Stimulated activated CD4-positive, alpha-beta T cell treated with anti-CD3 and anti-CD28 coated beads, Interleukin-15, amount 100 ng/mL, for 24 hours (primary cell): ENCODE measurements at regions not wholly inside any gene's neighbourhood (a gene's known extent, or its start where the extent isn't known, plus 50 kb on each side); places are given as distances from the start of the nearest gene placed in this dataset.
"Not testable (repeated sequence)": the region's sequence is repeated elsewhere in the genome, so short reads cannot be mapped to it uniquely, and the experiment has no call there.

ENCODE experiments used
- DNase-seq: peaks from one replicate; pipeline ENCODE4 v3.0.0-alpha.2; 2020

GRCh38 chr12:90497923-90498545, 456.9 kb downstream of the CCER1 start:
- no peak for DNase-seq

GRCh38 chr12:90490355-90490754, 464.6 kb downstream of the CCER1 start:
- DNase-seq = no peak

DNA sequence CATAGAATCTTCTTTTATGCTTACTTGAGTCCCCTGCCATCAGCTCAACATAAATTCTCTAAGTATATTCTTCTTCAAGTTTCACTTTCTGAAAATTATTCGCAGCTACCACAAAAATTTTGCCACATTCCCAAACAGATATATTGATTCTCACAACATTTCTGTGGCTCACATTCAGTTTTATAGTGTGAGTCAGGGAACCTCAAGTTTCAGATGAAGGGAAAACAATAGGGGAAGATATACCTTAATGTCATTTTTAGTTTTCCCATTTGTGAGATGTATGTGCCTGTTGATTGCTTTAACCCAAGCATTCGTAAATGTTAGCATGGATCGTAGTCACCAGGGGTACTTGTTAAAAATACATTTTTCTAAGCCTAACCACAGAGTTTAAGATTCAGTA, 465.8 kb downstream of the CCER1 start:
- no peak for DNase-seq

GRCh38 chr12:90485560-90485959, 469.4 kb downstream of the CCER1 start:
- no peak for DNase-seq

- DNase-seq = no peak
Observed at GRCh38 chr12:90484094-90484493, 470.9 kb downstream of the CCER1 start.

- DNase-seq = no peak
Observed at GRCh38 chr12:90481748-90482147, 473.2 kb downstream of the CCER1 start.

DNA sequence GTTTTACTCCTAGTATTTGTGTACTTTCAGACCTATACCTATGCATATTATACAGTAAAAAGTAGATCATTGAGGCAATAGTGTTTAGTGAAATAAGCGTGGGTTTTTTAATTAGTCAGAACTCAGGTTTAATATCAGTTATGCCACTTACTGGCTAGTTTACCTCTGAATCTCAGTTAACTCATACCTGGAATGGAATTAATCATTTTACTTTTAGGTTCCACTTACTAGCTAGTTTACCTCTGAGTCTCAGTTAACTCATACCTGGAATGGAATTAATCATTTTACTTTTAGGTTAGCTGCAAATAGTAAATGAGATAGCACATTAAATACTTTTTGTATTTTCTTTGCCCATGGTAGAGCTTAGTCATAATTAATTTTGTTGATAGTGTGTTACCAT, 475.7 kb downstream of the CCER1 start:
- DNase-seq = no peak

DNA sequence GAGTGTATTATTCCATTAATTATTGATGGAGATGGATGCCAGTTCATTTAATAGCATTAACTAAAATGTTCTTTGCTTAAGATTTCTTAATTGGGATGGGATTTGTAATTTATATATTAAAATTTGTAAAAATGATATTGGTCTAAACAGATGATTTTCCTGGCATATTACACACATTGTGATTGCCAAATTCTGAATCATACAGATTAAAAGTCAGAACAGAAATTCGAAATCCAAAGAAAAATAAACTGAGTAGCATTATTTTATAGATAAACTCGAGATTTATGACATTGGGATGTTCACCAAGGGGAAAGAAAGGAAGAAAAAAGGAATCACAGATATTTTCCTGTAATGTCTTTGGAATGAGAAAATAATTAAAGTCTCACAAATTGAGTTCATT, 481.1 kb downstream of the CCER1 start:
- DNase-seq = no peak

DNA sequence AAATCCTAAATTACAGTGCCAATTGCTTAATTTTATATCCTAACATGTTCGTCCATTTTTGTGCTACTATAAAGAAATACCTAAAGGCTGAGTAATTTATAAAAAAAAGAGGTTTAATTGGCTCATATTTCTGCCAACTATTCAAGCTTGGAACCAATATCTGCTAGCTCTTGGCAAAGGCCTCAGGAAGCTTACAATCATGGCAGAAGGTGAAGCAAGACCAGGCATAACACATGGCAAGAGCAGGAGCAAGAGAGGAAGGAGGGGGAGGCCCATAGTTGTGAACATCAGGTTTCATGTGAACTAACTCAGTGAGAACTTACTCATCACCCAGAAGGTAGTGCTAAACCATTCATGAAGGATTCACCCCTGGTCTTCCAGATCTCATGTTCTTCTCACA, 494.3 kb downstream of the CCER1 start:
- no peak for DNase-seq

DNA sequence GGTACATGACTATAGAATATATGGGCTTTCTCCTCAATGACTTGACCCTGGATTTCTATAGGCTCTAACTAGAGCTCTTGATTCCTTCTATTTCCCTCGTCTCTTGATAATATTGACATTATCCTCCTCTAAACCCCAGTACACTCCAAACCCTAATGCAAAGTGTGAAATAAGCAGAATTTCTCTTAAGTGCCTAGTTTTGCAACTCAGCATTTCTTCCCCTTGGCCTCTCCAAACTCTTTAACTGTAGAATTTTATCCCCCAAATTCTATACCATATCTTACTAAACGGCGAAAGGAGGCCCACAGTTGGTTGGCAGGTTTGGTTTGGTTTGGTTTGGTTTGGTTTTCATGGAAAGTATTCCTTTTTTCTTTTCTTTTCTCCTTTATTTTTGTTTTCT, 498.7 kb downstream of the CCER1 start:
- no peak for DNase-seq

GRCh38 chr12:90455756-90456155, 499.2 kb downstream of the CCER1 start:
- no peak for DNase-seq

- DNase-seq = no peak
Observed at GRCh38 chr12:90449611-90450010, 505.4 kb downstream of the CCER1 start.

GRCh38 chr12:90443466-90443865, 511.5 kb downstream of the CCER1 start:
- not testable (repeated sequence) for DNase-seq

GRCh38 chr12:90441431-90441830, 513.5 kb downstream of the CCER1 start:
- no peak for DNase-seq

DNA sequence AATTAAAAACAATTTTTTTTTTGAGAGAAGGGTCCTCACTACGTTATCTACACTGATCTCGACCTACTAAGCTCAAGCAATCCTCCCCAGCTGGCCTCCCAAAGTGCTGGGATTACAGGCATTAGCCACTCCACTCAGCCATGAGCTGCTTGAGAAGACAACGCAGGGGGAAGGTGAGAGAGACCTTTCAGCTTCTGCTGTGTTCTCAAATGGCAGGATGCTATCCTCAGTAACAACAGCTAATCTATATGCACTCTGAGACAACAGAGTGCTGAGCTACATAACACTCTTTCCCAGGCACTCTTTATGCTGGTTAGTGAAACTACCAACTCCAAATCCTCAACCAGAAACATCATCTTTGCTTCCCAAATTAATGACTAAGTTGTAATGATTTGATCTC, 526.1 kb downstream of the CCER1 start:
- DNase-seq = no peak

GRCh38 chr12:90428465-90428864, 526.5 kb downstream of the CCER1 start:
- no peak for DNase-seq

DNA sequence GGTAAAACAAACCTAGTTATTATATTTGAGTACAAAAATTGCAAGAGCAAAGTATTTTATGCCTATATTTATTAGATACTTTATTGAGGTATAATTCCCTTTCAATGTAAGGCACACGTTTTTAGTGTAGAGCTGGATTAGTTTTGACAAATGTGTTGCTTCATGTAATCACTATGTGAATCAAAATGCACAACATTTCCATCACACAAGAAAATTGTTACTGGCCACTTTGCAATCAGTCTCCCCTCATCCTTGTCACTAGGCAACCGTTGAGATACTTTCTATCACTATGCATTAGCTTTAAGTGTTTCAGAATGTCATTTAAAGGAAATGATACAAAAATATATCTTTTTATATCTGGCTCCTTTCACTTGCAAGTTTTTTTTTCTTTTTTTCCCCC, 531.0 kb downstream of the CCER1 start:
- no peak for DNase-seq

- no peak for DNase-seq
Observed at GRCh38 chr12:90410962-90411361, 544.0 kb downstream of the CCER1 start.

GRCh38 chr12:90407841-90408240, 547.1 kb downstream of the CCER1 start:
- no peak for DNase-seq

- no peak for DNase-seq
Observed at GRCh38 chr12:90404071-90404470, 550.9 kb downstream of the CCER1 start.

DNA sequence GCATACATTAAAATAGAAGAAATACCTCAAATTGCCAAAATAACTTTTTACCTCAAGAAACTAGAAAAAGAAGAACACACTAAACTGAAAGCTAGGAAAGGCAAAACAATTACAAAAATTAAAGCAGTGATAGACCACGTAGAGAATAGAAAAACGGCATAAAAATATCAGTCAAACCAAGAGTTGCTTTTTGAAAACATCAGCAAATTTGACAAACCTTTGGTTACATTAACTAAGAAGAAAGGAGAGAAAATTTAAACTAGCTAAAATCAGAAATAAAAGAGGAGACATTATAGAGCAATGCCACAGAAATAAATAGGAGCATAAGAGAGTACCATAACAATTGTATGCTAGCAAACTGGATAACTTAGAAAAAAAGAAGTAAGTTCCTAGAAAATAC, 553.8 kb downstream of the CCER1 start:
- no peak for DNase-seq

DNA sequence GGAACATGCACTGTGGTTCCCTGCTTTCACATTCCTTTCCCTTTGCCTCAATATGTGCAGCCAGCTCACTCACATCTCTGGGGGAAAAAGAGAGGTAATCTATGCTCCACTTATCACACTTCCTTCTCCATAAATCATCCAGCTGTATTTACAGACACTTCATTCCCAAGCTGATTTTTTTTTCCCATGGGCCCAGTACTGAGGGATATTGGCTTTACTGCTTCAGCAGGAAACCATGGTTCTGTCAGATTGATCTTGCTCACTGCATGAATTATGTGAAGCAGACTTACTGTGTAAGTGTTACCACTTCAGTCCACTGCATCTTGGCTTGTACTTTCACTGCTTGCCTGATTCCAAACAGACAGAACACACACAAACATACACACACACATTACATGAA, 555.6 kb downstream of the CCER1 start:
- no peak for DNase-seq

GRCh38 chr12:90398285-90398836, 556.6 kb downstream of the CCER1 start:
- no peak for DNase-seq

GRCh38 chr12:90396556-90396955, 558.4 kb downstream of the CCER1 start:
- no peak for DNase-seq

GRCh38 chr12:90393652-90394051, 561.3 kb downstream of the CCER1 start:
- no peak for DNase-seq
